GM10248 (cell line): ENCODE measurements at regions not wholly inside any gene's neighbourhood (a gene's known extent, or its start where the extent isn't known, plus 50 kb on each side); places are given as distances from the start of the nearest gene placed in this dataset.

Experiments used
- CTCF ChIA-PET: fragments of 300-600 bp; sonication (Branson Sonifier 250); formaldehyde crosslinking; extraction: SDS; loops from one replicate; lab custom pipeline; 2021; ENCODE audit warnings: antibody characterized with exemption; lab: Yijun Ruan, JAX
- POLR2A ChIA-PET: fragments of 350-650 bp; sonication (Branson Sonifier 250); formaldehyde crosslinking; extraction: SDS; loops from one replicate; lab custom pipeline; 2020; ENCODE audit warnings: antibody characterized with exemption; lab: Yijun Ruan, JAX
- DNase-seq: peaks from one replicate; pipeline ENCODE4 v3.0.0; 2012; ENCODE audit errors: extremely low spot score
- CTCF ChIP-seq: IDR thresholded peaks from 2 replicates; pipeline ENCODE4 v1.5.1; 2012; ENCODE audit warnings: mild to moderate bottlenecking, low read depth; ENCODE audit errors: extremely low read depth, missing control alignments, control extremely low read depth

- POLR2A ChIA-PET, result no interaction called here
These were observed 175.8 kb upstream of the P2RY1 start for GRCh38 chr3:152658977-152659720.

GRCh38 chr3:152662157-152662556 is 172.8 kb upstream of the P2RY1 start:
- POLR2A ChIA-PET, result no interaction called here
- CTCF ChIA-PET, result no interaction called here
- no peak for TF ChIP-seq CTCF
- no peak for DNase-seq

More at GRCh38 chr3:152658977-152659720, 175.8 kb upstream of the P2RY1 start:
- CTCF ChIA-PET, result no interaction called here
- DNase-seq, result no peak
- TF ChIP-seq CTCF, result no peak

- ChIA-PET CTCF (interaction anchor here (1.6 to 2.0 kb wide), 2 partner anchors 11 to 15 kb away, joined by 5 to 6 read pairs; no protein-coding TSS in a partner anchor), POLR2A (interaction anchor here (0.6 kb wide), 1 partner anchor 15 kb away, joined by 7 read pairs; no protein-coding TSS in a partner anchor)
- TF ChIP-seq CTCF, result no peak
- DNase-seq, result no peak
These were observed 170.2 kb upstream of the P2RY1 start for GRCh38 chr3:152664766-152665165.

GRCh38 chr3:152667267-152667666 is 167.7 kb upstream of the P2RY1 start:
- POLR2A ChIA-PET, result no interaction called here
- DNase-seq, result no peak
- TF ChIP-seq CTCF, result no peak
- CTCF ChIA-PET, result no interaction called here

GRCh38 chr3:152669560-152669959 is 165.4 kb upstream of the P2RY1 start:
- ChIA-PET CTCF (interaction anchor here (1.3 kb wide), 1 partner anchor 21 kb away, joined by 3 read pairs; no protein-coding TSS in a partner anchor), POLR2A (no interaction called here)
- DNase-seq, result no peak
- no peak for TF ChIP-seq CTCF

GRCh38 chr3:152671446-152672319 is 163.2 kb upstream of the P2RY1 start:
- no peak for TF ChIP-seq CTCF
- CTCF ChIA-PET, result no interaction called here
- POLR2A ChIA-PET, result no interaction called here
- no peak for DNase-seq
